IPS-NIHi7 (cell line): ENCODE measurements at regions not wholly inside any gene's neighbourhood (a gene's known extent, or its start where the extent isn't known, plus 50 kb on each side); places are given as distances from the start of the nearest gene placed in this dataset.
"Not testable (repeated sequence)": the region's sequence is repeated elsewhere in the genome, so short reads cannot be mapped to it uniquely, and the experiment has no call there.

Source experiments
- DNase-seq: peaks from one replicate; pipeline ENCODE4 v3.0.0; 2012; ENCODE audit warnings: mixed read lengths; ENCODE audit errors: extremely low spot score

GRCh38 chrX:4550018-4550417 is 836.6 kb upstream of the PRKX start:
- DNase-seq: peak; percentile 68

DNA sequence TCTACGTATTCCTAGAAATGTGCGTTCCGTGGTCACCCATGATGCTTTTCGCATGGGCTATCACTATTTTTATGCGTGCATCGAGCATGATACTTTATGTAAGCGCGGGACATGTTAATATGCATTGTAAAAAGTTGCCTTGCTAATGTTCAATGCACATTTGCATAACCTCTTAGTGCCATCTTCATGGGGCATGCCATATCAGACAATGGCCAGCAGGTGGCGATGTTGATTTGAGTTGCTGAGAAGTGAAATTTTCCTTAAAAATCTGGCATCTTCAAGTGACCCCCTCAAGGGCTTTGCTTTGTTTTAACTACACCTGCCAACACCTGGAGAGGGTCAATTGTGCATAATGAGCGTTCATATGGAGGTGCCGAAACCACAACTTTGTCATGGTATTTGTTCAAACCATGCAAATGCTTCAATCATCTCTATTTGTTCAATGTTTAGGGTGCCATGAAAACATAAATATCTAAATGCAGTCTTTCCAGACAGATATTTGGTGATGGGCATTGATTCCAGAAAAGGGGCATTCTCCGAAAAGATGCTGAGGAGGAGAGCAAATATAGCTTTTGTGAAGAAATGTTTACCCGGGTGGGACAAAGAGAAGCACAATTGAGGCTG is 833.9 kb upstream of the PRKX start:
- DNase-seq: peak; percentile 67

DNA sequence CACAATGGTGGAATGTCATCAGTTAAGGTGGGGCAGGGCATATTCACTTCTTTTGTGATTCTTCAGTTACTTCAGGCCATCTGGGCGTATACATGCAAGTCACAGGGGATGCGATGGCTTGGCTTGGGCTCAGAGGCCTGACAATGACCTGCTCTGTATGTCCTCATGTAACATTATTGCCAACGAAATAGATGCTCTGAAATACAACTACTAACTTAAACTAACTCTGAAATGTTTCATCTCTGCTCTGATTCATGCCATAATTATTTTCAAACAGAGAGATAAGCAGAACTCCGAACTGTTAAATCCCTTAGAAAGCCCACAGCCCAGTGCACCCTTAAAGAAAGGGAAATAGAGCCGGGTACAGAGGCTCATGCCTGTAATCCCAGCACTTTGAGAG is 832.7 kb upstream of the PRKX start:
- not testable (repeated sequence) for DNase-seq

DNA sequence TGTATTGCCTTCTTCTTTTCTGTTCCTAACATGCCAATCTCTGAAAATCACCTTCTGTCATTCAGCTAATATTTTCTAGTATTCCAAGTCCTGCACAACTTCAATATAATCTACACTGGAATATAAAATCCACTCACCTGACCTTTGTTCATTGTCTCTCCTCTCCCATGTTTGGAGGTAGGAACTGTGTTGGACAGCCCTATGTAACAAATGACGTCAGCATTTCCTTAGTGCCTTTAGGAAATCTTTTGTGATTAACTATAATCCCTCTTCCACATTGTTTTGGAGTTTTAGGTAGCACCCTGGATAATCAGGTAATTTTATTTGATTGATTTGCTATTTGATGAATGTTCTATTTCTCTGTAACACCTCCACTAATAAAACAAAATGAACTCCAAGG is 814.8 kb upstream of the PRKX start:
- DNase-seq: no peak

- peak; percentile 10 for DNase-seq
Measured at GRCh38 chrX:4485912-4486311, 772.5 kb upstream of the PRKX start.

- DNase-seq: peak; percentile 26
Measured at GRCh38 chrX:4484266-4484665, 770.8 kb upstream of the PRKX start.

DNA sequence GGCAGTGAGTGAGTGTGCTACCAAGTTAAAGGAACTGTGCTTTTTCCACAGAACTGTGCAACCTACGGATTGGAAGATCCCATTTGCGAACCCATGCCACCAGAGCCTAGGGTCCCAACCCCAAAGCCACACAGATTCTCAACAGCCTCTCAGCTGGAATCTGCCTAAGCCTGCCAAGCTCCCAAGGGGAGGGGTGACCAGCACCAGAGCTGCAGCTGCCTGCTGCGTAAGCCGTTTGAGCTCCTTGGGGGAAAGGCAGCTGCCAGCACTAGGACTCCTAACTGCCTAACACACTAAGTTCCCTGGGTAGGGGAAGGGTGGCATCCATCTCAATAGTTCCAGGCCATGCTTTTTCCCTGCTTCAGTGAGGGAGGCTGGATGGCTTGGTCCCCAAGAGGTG is 738.1 kb upstream of the PRKX start:
- no peak for DNase-seq

DNA sequence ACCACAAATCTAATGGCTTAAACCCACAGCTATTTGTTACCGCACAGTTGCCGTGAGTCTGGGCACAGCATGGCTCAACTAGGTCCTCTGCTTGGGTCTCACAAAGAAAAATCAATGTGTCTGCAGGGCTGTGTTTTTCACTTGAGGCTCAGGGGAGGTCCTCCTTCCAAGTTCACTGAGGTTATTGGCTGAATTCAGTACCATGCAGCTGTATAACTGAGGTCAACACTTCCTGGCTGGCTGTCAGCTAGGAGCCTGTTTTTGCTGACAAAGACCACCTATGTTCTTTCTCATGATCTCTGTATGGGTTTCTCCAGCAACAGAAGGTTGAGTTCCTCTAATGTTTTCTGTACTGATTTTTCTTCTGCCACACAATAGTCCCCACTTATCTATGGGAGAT is 736.7 kb upstream of the PRKX start:
- DNase-seq: no peak

DNA sequence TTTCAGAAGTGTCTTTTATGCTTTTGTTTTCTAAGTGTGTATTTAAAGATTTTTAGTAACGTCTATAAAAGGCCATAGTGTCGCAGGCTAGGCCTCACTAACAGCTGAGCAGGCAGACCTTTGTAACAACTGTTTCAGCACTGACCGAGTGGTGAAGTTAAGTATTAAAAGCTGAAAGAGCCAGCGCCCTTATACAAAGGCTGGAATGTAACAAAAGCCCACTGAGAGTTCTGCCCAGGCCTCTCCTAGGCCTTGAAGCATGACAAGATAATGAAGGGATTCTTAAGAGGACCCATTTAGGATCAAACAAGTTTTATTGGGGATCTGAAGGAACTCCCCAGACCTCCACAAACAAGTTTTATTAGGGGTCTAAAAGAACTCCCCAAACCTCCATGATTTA is 722.5 kb upstream of the PRKX start:
- DNase-seq: no peak

DNA sequence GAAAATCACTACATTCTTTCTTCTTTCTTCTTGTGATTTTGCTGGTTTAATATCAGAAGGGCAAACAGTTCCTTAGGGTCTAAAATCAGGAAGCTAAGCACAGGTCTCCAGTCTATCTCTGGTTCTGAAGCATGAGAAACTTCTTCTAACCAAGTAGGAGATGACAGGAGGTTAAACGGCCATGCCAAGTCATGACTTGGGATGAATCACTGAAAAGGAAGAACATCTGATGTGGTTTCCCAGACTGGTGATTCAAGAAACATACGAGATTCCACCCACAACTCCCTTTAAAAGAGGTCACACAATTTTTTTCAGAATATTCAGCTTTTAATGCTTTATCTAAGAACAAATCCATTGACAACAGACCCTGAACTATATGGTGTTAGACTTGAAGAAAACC is 684.0 kb upstream of the PRKX start:
- DNase-seq: no peak

- peak; percentile 18 for DNase-seq
Measured at GRCh38 chrX:4382273-4382672, 668.8 kb upstream of the PRKX start.

DNA sequence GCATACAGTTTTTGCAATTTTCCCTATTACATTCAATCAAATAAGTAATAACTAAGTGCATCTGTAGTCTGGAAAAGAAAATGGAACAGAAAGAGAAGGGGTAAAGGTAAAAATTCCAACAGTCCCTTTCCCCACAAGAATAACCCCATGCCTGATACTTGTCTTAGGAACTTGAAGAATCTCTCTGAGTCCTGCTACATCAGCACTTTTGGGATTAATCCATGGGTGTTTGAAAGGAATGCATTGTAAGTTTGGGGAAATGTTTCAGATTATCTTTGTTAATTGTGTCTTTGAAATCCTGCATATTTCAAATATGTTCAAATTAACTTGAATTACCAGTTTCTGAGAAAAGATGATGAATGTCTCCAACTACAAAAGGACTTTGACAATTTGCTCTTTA is 667.3 kb upstream of the PRKX start:
- DNase-seq: no peak

DNA sequence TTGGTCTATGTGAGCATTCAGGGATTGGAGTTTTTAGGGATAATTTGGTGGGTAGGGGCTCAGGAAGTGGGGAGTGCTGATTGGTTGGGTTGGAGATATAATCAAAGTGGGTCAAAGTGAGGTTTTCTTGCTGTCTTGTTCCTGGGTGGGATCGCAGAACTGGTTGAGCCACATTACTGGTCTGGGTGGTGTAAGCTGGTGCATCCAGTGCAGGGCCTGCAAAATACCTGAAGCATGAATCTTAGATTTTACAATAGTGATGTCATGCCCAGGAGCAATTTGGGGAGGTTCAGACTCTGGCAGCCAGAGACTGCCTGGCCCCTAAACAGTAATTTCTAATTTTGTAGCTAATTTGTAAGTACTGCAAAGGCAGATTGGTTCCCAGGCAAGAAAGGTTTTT is 665.6 kb upstream of the PRKX start:
- no peak for DNase-seq

GRCh38 chrX:4373791-4374190 is 660.3 kb upstream of the PRKX start:
- no peak for DNase-seq

DNA sequence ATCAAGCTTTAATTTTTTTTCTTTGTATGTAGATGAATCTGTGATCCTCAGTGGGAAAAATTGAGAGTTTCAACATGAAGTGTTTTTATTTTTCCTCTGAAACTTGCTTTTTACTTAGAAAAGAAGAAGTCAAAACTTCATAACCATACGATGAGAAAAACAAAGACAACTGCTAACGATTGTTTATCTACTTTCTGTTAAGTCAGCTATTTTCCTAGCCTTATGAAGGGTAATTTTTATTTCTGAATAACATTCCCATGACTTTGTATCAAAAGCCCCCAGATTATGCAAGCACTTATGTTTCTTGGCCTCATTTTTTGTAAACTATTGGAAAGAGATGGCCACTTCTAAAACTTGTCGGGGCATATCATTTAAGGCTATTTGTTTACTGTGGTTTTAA is 645.1 kb upstream of the PRKX start:
- DNase-seq: no peak

- no peak for DNase-seq
Measured at GRCh38 chrX:4322916-4323315, 609.5 kb upstream of the PRKX start.

GRCh38 chrX:4320436-4320947 is 607.0 kb upstream of the PRKX start:
- peak; percentile 36 for DNase-seq

DNA sequence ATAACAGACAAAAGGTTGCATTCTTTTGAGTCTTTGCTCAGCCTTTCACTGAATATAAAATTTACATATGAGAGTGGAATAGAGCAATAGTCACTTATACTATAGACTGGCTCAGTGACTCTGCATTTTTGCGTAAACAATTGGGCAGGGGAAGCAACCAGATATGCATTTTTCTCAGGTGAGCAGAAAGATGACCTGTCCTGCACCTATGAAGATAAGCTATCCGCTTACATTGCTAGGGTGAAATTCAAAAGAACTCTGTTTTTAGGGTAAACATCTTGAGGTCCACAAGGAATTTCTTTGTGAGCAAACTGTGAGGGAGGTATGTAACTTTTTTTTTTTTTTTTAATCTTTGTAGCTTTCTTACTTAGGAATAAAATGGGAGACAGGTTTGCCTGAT is 602.4 kb upstream of the PRKX start:
- DNase-seq: no peak

DNA sequence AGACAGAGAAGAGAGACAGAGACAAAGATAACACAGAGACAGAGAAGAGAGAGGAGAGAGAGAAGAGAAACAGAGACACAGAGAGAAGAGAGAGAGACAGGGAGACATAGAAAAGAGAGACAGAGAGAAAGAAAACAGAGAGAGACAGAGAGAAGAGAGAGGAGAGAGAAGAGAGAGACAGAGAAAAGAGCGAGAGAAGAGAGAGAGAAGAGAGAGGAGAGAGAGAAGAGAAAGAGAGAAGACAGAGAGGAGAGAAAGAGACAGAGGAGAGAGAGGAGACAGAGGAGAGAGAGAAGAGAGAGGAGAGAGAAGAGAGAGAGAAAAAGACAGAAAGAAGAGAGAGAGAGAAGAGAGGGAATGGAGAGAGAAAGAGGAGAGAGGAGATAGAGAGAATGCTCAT is 601.1 kb upstream of the PRKX start:
- no peak for DNase-seq

GRCh38 chrX:4277122-4277521 is 563.7 kb upstream of the PRKX start:
- DNase-seq: peak; percentile 30

GRCh38 chrX:4268676-4269075 is 555.2 kb upstream of the PRKX start:
- DNase-seq: peak; percentile 27

- DNase-seq: no peak
Measured at GRCh38 chrX:4265036-4265435, 551.6 kb upstream of the PRKX start.

GRCh38 chrX:4263030-4263803 is 549.8 kb upstream of the PRKX start:
- peak; percentile 35 for DNase-seq
